ENCODE measurements at regions not wholly inside any gene's neighbourhood (a gene's known extent, or its start where the extent isn't known, plus 50 kb on each side); places are given as distances from the start of the nearest gene placed in this dataset.

- no peak overlapping the region for H3K4me2 ChIP-seq
- peaks cover 16% of the 10 kb centered on the region for H3K4me1 ChIP-seq (ENCODE audit: insufficient read depth)
- TF ChIP-seq POLR2AphosphoS5 (IDR thresholded peaks at IDR 0.05; ENCODE audit: low read depth), result no peak
- TF ChIP-seq NANOG (IDR thresholded peaks at IDR 0.05; ENCODE audit: borderline replicate concordance), result no peak
- no peak for TF ChIP-seq EZH2phosphoT487 (IDR thresholded peaks at IDR 0.05; ENCODE audit: unreplicated experiment)
- TF ChIP-seq ZNF331 (CRISPR knock-in tag; IDR thresholded peaks at IDR 0.05; ENCODE audit: low read depth), result no peak
- no peak for TF ChIP-seq STAT1 (IDR thresholded peaks at IDR 0.05; ENCODE audit: unreplicated experiment)
- TF ChIP-seq JUNB (IDR thresholded peaks at IDR 0.05; ENCODE audit: unreplicated experiment), result no peak
- no peak for TF ChIP-seq ETS1 (IDR thresholded peaks at IDR 0.05)
- no peak for TF ChIP-seq EZH2 (IDR thresholded peaks at IDR 0.05; ENCODE audit: low read depth, unreplicated experiment)
- TF ChIP-seq REST (IDR thresholded peaks at IDR 0.05; ENCODE audit: unreplicated experiment), result no peak
- TF ChIP-seq ZNF462 (CRISPR knock-in tag; IDR thresholded peaks at IDR 0.05), result no peak
- no peak for TF ChIP-seq CTCF (conservative IDR thresholded peaks at IDR 0.05; ENCODE audit: low read depth in 2 of 2)
- no peak for TF ChIP-seq ZNF114 (CRISPR knock-in tag; IDR thresholded peaks at IDR 0.05)
- H3K36me3 ChIP-seq (ENCODE audit: insufficient read depth), result no peaks in the 10 kb centered on the region
- H3K27me3 Mint-ChIP-seq (ENCODE audit: insufficient read depth, low read depth, poor library complexity), result peaks cover 4% of the 10 kb centered on the region
- ATAC-seq (peak; percentile 74), DNase-seq (ENCODE audit: low spot score) (no peak)
- H3K79me2 ChIP-seq (replicated peaks; ENCODE audit: insufficient read depth), result no peaks in the 10 kb centered on the region
- no peaks in the 10 kb centered on the region for H3K36me3 Mint-ChIP-seq (ENCODE audit: low read depth)
- no peaks in the 10 kb centered on the region for H3K27me3 ChIP-seq (ENCODE audit: insufficient read depth)
- H2AFZ ChIP-seq, result no peak overlapping the region
- H3K9me3 Mint-ChIP-seq, result no peaks in the 10 kb centered on the region
- H3F3A ChIP-seq (replicated peaks; ENCODE audit: low read depth), result 0 out of 2 replicates have a peak, but pooled peaks cover 2% of the 10 kb centered on the region
- H3K4me3 ChIP-seq, result no peak overlapping the region
- peaks cover 32% of the 10 kb centered on the region for H3K4me1 Mint-ChIP-seq
- no peaks in the 10 kb centered on the region for H4K20me1 ChIP-seq (replicated peaks; ENCODE audit: insufficient read depth)
- no peak overlapping the region for H3K4me3 Mint-ChIP-seq
- H3K27ac Mint-ChIP-seq, result no peak overlapping the region
- H3K9me2 ChIP-seq (ENCODE audit: insufficient read depth), result peaks cover 5% of the 10 kb centered on the region
- no peak overlapping the region for H3K27ac ChIP-seq (ENCODE audit: low read depth)
Measured at GRCh38 chr12:3929875-3930615, 56.8 kb upstream of the PARP11 start.

All from GM23338 (cell line).